ENCODE measurements at regions not wholly inside any gene's neighbourhood (a gene's known extent, or its start where the extent isn't known, plus 50 kb on each side); places are given as distances from the start of the nearest gene placed in this dataset.
"Not testable (repeated sequence)": the region's sequence is repeated elsewhere in the genome, so short reads cannot be mapped to it uniquely, and the experiment has no call there.

- no peak for DNase-seq
Measured at GRCh38 chr10:80952436-80952835, 414.7 kb downstream of the SH2D4B start.

- no peak for DNase-seq
Measured at GRCh38 chr10:80957161-80957560, 419.5 kb downstream of the SH2D4B start.

DNA sequence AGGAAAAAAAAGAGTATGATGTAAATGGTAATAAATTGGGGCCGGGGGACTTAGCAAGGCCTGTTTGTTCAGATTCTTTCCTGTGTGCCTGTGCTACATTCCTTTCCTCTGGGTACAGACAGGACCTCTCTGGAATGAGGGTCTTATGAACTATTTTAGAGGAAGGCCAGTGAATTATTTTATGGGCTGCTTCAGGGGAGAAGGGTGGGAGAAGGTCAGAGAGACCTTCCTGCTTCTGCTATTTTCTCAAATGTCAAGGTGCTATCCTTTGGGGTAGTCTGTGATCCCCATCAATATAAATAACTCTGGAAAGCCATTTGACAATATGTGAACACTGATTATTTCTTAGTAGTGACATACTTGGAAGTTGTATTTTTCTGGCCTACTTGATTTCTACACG, 426.5 kb downstream of the SH2D4B start:
- DNase-seq: no peak

- no peak for DNase-seq
Measured at GRCh38 chr10:80964955-80965614, 427.4 kb downstream of the SH2D4B start.

DNA sequence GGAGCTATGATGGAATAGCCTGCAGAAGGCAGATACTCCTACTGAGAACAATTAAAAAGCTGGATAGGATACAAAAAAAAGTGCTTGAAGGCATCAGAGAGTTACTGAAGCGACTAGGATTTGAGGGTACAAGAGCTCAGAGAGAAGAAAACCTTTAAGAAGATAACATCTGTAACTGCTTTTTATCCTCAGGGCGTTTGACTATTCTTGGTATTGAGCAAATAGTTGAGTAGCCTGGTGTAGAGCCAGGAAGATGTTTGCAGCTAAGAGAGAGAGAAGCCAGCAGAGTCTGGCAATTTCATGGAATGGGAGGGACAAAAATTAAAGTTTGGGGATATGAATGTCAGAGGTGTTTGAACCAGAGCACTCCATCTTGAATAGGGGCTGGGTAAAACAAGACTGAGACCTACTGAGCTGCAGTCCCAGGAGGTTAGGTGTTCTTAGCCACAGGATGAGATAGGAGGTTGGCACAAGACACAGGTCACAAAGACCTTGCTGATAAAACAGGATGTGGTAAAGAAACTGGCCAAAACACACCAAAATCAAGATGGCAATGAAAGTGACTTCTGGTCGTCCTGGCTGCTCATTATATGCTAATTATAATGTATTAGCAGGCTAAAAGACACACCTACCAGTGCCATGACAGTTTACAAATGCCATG, 428.8 kb downstream of the SH2D4B start:
- no peak for DNase-seq

DNA sequence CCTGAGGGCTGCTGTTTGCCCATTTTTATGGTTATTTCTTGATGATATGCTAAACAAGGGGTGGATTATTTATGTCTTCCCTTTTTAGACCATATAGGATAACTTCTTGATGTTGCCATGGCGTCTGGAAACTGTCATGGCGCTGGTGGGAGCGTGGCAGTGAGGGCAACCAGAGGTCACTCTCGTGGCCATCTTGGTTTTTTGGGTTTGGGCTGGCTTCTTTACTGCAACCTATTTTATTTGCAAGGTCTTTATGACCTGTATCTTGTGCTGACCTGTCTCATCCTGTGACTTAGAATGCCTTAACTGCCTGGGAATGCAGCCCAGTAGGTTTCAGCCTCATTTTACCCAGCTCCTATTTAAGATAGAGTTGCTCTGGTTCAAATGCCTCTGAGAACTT, 429.7 kb downstream of the SH2D4B start:
- not testable (repeated sequence) for DNase-seq

- DNase-seq: no peak
Measured at GRCh38 chr10:80968903-80969302, 431.2 kb downstream of the SH2D4B start.

DNA sequence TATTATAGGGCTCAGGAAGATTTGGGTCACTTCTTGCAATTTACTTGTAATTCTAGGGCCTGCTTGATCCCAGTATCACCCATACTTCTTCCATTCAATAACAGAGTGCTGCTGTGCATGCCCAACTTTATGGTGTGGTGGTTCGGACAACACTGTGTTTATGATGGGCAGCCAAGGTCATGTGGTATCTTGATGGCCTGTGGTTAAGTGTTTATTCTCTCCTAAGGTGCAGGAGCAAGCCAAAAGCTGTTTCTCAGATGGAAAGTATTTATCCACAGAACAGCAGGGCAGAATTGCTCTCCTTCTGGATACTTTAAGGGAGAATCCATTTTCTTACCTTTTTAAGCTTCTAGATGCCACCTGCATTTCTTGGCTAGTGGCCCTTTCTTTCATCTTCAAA, 433.8 kb downstream of the SH2D4B start:
- DNase-seq: no peak

DNA sequence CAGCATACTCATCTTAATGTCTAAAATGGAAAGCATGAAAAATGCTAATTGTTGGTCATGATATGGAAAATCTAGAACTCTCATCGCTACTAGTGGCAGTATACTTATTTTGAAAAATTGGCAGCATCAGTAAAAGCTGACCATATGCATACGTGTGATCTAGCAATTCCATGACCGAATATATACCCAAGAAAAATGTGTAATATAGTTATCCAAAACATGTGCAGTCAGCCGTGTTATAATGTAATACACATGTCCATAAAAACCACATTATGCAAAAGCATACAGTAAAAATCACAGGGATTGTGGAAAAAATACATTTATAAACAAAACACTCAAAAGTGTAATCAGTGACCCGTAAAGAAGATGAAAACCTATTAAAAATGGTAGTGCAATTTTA, 439.0 kb downstream of the SH2D4B start:
- DNase-seq: no peak

DNA sequence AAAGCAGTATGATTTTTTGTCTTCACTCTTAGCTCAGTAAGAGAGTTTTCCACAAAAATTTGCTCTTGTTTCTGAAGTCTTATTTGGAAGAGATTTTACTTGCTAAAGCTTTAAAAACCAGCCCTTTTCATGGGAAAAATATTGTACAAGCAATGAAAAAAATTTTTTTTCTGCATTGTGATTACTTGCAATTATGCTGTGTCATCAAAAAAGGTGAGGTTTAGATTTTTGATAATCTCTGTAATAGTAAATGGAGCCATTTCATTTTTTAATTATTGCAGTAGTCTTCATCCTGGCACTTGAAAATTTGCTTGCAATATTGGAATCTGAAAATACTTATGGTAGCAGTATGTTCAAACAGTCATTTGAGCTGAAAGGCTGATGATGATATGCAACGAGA, 447.4 kb downstream of the SH2D4B start:
- DNase-seq: no peak

GRCh38 chr10:80986596-80986995, 448.9 kb downstream of the SH2D4B start:
- no peak for DNase-seq

GRCh38 chr10:80988755-80989154, 451.1 kb downstream of the SH2D4B start:
- DNase-seq: no peak

GRCh38 chr10:80996615-80997193, 459.0 kb downstream of the SH2D4B start:
- DNase-seq: no peak

- DNase-seq: no peak
Measured at GRCh38 chr10:81000781-81001180, 463.1 kb downstream of the SH2D4B start.

DNA sequence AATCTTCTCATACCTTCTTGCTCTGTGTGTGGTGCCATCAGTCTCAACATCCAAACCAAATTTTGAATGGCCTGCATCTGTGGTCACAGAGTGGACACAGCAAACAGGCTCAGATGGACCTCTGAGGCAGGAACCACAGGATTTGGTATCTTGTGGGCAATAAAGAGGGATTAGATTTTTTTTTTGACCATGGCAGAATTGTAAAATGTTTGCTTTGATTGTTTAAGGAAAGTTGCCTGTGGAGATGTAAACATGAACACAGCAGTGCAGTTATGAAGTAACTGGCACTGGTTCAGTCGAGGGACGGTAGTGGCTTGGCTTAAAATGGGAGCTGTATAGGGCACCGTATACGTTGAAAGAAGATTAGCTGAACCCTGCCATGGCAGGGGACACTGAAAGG, 464.7 kb downstream of the SH2D4B start:
- DNase-seq: no peak

GRCh38 chr10:81007872-81008271, 470.2 kb downstream of the SH2D4B start:
- no peak for DNase-seq

DNA sequence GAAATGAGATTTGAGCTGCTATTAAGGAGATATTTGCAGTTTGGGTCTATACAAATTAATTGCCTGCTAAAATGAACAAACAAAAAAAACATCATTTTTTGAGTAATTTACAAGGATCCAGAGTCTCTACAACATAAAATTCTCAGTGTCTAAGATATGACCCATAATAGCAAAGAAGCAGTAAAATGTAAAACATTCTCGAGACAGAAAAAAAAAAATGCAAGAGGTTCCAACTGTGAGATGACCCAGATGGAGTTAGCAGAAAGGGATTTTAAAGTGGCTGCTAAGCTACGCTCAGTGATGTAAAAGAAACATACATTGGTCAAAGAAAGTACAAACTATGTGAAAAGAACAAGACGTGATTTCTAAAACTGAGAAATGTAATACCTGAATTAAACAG, 471.0 kb downstream of the SH2D4B start:
- no peak for DNase-seq

DNA sequence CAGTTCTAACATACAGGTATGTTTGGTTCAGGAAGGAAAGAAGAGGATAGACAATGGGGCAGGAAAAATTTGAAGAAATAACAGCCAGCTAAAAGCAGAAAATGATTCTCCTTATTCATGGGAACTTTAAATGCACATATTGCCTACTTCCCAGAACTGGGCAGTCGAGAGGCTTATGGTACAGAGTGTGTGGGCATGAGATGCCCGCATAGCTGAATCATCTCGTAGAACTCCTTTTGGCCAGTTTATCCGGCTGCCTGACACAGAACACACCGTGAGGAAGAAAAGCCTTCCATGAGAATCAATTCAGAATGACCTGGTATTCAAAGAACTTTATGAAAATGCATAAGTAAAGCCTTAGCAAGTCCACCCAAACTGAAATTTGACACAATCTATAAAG, 471.6 kb downstream of the SH2D4B start:
- no peak for DNase-seq

- no peak for DNase-seq
Measured at GRCh38 chr10:81013771-81014170, 476.1 kb downstream of the SH2D4B start.

DNA sequence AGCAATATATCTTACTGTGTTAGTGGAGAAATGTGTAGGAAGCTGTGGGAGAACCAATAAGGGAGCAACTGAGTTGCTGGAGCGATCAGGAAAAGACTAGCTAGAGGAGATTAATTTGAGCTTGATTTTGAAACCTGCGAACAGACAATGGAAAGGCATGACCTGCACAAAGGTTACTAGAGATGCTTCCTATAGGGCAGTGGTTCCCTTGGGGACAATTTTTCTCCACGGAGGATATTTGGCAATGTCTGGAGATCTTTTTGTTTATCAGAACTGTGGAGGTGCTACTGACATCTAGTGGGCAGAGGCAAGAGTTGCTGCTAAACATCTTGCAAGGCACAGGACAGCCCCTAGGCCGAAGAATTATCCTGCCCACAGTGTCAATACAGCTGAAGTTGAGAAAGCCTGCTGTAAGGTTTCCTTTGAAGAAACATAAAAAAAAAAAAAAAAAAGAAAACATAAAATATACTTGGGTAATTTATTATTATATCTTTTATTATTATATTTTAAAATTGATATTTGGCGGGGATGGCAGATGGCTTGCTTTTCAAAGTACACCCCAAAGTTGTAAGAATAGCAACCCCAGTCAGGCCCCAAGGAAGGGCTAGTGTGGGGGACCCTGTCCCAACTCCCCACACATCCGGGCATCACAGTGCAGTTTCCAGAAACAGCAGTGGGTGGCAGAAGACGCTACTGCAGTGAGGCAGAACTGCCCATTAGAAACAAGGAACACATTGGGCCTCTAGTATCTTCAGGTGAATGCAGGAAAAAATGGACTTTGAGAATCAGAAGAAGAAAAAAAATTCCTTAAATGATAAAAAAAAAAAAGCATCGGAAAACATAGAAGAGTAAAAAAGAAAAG, 481.6 kb downstream of the SH2D4B start:
- peak in 1 of 2 donors; percentile 14 for DNase-seq

DNA sequence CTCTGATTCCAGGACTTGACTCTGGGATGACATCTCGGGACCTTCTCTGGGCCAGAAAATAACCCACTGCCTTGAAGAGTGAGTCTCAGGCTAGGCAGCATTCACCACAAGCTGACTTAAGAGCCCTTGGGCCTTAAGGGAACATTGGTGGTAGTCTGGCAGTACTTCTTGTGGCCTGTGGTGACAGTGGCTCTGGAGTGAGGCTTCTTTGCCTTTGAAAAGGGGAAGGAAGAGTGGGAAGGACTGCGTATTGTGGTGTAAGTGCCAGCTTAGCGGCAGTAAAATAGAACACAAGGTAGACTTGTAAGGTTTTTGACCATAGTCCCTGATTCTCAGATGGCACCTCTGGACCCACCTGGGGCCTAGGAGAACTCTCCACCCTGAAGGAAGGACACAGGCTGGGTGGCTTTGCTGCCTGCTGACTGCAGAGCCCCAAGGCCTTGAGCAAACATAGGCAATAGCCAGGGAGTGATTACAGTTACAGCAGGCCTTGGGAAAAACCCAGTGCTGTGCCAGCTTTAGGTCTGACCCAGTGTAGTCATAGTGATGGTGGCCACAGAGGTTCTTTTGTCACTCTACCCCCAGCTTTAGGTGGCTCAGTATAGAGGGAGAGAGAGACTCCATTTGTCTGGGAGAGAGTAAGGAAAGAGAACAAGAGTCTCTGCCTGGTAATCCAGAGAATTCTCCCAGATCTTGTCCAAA, 483.9 kb downstream of the SH2D4B start:
- no peak for DNase-seq

- DNase-seq: no peak
Measured at GRCh38 chr10:81026591-81026990, 488.9 kb downstream of the SH2D4B start.

GRCh38 chr10:81027223-81027622, 489.5 kb downstream of the SH2D4B start:
- no peak for DNase-seq
